ENCODE measurements at regions not wholly inside any gene's neighbourhood (a gene's known extent, or its start where the extent isn't known, plus 50 kb on each side); places are given as distances from the start of the nearest gene placed in this dataset.

DNA sequence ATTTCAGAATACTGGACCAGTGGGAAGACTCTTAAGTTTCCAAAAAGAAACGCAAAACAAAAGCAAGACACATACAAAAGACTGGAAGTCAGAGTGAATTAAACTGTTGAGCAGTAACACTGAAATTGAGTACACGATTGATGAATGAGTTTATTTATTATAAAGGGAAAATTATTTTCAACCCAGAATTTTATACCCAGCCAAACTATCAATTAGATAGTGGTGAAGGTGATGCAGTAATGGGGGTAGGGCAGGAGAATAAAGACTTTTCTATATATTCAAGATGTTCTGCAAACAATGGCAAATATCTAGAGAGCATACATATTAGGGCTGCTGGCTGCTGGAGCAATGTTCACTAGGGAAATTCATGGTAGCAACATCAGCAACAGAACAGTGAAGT is 143.7 kb upstream of the NPVF start:
- TF ChIP-seq CTCF (IDR thresholded peaks at IDR 0.05) (no peak), POLR2A (IDR thresholded peaks at IDR 0.05) (no peak)
